ENCODE measurements at regions not wholly inside any gene's neighbourhood (a gene's known extent, or its start where the extent isn't known, plus 50 kb on each side); places are given as distances from the start of the nearest gene placed in this dataset.

DNA sequence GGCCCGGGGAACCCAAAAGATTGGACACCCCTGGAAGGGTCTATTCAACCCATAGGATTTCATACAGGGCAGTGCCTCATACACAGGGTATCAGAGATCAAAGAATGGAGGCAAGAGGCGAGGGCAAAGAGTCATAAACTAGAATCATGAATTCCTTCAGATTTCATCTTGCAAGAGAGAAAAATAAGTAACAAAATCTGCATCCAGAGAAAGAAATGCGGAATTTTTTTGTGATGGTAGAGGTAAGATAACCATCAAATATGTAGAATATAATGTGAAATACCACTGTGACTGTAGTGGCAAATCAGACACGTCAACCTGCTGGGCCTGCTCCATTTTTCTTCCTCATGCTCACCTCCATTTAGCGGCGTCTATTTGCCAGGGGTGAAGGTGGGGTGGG, 143.6 kb downstream of the SNX18 start:
- peak overlapping the region; percentile 35 for H3K27ac Mint-ChIP-seq (ENCODE audit: unreplicated experiment)
- no peaks in the 10 kb centered on the region for H3K9me3 Mint-ChIP-seq
- no peak overlapping the region for H3K4me3 Mint-ChIP-seq
- no peaks in the 10 kb centered on the region for H3K27me3 Mint-ChIP-seq (ENCODE audit: low read depth)
- no peak for TF ChIP-seq CTCF (conservative IDR thresholded peaks at IDR 0.05)
- peaks cover 15% of the 10 kb centered on the region for H3K4me1 Mint-ChIP-seq
- no peaks in the 10 kb centered on the region for H3K36me3 Mint-ChIP-seq (ENCODE audit: low read depth)
- no peak for DNase-seq (ENCODE audit: low read depth, low spot score)

GRCh38 chr5:54659700-54660131, 142.2 kb downstream of the SNX18 start:
- no peak for TF ChIP-seq CTCF (conservative IDR thresholded peaks at IDR 0.05)
- H3K36me3 Mint-ChIP-seq (ENCODE audit: low read depth) = no peaks in the 10 kb centered on the region
- no peak for DNase-seq (ENCODE audit: low read depth, low spot score)
- peaks cover 15% of the 10 kb centered on the region for H3K4me1 Mint-ChIP-seq
- no peak overlapping the region for H3K27ac Mint-ChIP-seq (ENCODE audit: unreplicated experiment)
- H3K27me3 Mint-ChIP-seq (ENCODE audit: low read depth) = no peaks in the 10 kb centered on the region
- no peaks in the 10 kb centered on the region for H3K9me3 Mint-ChIP-seq
- no peak overlapping the region for H3K4me3 Mint-ChIP-seq

GRCh38 chr5:54658010-54658409, 140.5 kb downstream of the SNX18 start:
- H3K4me1 Mint-ChIP-seq = peaks cover 8% of the 10 kb centered on the region
- H3K27ac Mint-ChIP-seq (ENCODE audit: unreplicated experiment) = no peak overlapping the region
- DNase-seq (ENCODE audit: low read depth, low spot score) = no peak
- H3K36me3 Mint-ChIP-seq (ENCODE audit: low read depth) = no peaks in the 10 kb centered on the region
- H3K27me3 Mint-ChIP-seq (ENCODE audit: low read depth) = no peaks in the 10 kb centered on the region
- H3K9me3 Mint-ChIP-seq = no peaks in the 10 kb centered on the region
- no peak overlapping the region for H3K4me3 Mint-ChIP-seq
- TF ChIP-seq CTCF (conservative IDR thresholded peaks at IDR 0.05) = no peak

DNA sequence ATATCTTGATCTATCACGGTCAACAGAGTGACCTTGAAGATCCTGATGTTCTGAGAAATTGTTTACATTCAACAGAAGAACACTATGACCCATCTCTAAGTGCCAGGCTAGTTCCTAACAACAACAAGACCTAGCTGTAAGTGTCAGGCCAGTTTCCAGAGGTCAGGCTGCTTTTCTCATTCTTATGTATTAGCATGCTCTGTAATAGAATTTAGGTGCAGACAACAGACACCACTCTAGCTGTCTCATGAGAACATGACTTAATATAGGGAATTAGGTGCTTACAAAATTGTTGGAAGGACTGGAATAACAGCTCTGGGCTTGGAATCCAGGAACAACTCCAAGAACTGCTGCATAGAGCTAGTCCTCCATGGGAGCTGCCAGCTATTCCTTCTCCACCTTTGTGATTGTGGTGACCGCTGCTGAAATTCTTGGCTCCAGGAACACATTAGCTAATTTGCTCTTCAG, 138.7 kb downstream of the SNX18 start:
- no peak overlapping the region for H3K4me3 Mint-ChIP-seq
- no peak overlapping the region for H3K27ac Mint-ChIP-seq (ENCODE audit: unreplicated experiment)
- H3K36me3 Mint-ChIP-seq (ENCODE audit: low read depth) = no peaks in the 10 kb centered on the region
- H3K27me3 Mint-ChIP-seq (ENCODE audit: low read depth) = no peaks in the 10 kb centered on the region
- no peak for DNase-seq (ENCODE audit: low read depth, low spot score)
- no peaks in the 10 kb centered on the region for H3K4me1 Mint-ChIP-seq
- H3K9me3 Mint-ChIP-seq = no peaks in the 10 kb centered on the region
- TF ChIP-seq CTCF (conservative IDR thresholded peaks at IDR 0.05) = no peak

DNA sequence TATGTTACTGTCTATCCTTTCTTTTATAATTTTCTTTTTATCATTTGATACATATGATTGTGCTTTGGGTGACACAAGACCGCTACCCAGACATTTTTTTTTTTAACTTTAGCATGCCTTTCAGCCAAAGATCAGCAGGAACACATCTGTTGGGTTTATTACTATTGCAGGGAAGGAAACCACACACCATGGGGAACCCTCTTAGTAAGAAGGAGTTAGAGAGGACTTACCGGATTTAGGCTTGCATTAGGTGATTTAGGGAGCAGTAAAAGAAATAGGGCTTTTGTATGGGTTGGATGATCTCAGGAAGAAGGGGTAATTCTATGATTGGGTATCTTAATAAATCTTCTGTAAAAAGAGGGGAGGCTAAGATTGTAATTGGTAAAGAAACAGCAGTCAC, 138.2 kb downstream of the SNX18 start:
- H3K4me1 Mint-ChIP-seq = no peaks in the 10 kb centered on the region
- H3K36me3 Mint-ChIP-seq (ENCODE audit: low read depth) = no peaks in the 10 kb centered on the region
- TF ChIP-seq CTCF (conservative IDR thresholded peaks at IDR 0.05) = no peak
- H3K9me3 Mint-ChIP-seq = no peaks in the 10 kb centered on the region
- no peak overlapping the region for H3K4me3 Mint-ChIP-seq
- no peak overlapping the region for H3K27ac Mint-ChIP-seq (ENCODE audit: unreplicated experiment)
- no peaks in the 10 kb centered on the region for H3K27me3 Mint-ChIP-seq (ENCODE audit: low read depth)
- no peak for DNase-seq (ENCODE audit: low read depth, low spot score)

DNA sequence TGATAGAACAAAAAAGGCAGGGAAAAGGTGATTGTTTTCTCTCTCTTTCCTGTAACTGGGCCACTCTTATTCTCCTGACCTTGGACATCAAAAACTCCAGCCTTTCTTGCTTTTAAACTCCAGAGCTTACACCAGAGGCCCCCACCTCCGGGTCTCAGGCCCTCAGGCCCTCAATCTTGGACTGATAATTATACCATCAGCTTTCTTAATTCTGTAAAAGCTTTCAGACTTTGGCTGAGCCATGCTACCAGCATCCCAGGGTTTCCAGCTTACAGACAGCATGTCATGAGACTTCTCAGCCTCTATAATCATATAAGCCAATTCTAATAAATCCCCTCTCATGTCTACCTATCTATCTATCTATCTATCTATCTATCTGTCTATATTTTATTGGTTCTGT, 137.7 kb downstream of the SNX18 start:
- Mint-ChIP-seq H3K4me1 (no peaks in the 10 kb centered on the region), H3K9me3 (no peaks in the 10 kb centered on the region), H3K36me3 (ENCODE audit: low read depth) (no peaks in the 10 kb centered on the region), H3K27me3 (ENCODE audit: low read depth) (no peaks in the 10 kb centered on the region), H3K27ac (ENCODE audit: unreplicated experiment) (no peak overlapping the region), H3K4me3 (no peak overlapping the region)
- no peak for TF ChIP-seq CTCF (conservative IDR thresholded peaks at IDR 0.05)
- DNase-seq (ENCODE audit: low read depth, low spot score) = no peak
